Colon (tissue), 2 donors: ENCODE measurements at regions not wholly inside any gene's neighbourhood (a gene's known extent, or its start where the extent isn't known, plus 50 kb on each side); places are given as distances from the start of the nearest gene placed in this dataset.
"Not testable (repeated sequence)": the region's sequence is repeated elsewhere in the genome, so short reads cannot be mapped to it uniquely, and the experiment has no call there.

Source experiments
- FAIRE-seq: peaks from 2 replicates; lab custom pipeline; 2012; peaks lifted over from hg19 to GRCh38; lab: Jason Lieb, UNC
- donor health status: control.
- donor health status: control.

DNA sequence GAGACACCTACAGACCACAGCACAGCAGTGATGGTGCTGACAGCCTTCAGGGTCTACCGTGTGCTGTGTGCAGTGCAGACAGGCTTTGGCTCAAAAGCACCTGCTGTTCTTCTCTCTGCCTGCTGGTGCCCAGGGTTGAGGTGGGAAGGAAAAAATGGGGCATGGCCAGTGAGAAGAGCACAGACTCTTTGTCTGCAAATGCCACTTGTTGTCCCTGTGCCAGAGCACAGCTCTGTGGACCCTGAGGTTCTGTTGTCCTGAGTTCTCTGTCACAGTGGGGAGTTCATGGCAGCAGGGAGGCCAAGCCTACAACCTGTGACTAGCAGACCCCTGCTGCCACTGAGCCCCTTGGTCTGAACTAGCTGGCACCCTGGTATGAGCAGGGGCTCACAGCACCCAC, 376.7 kb downstream of the GLRX3 start:
- no peak for FAIRE-seq

DNA sequence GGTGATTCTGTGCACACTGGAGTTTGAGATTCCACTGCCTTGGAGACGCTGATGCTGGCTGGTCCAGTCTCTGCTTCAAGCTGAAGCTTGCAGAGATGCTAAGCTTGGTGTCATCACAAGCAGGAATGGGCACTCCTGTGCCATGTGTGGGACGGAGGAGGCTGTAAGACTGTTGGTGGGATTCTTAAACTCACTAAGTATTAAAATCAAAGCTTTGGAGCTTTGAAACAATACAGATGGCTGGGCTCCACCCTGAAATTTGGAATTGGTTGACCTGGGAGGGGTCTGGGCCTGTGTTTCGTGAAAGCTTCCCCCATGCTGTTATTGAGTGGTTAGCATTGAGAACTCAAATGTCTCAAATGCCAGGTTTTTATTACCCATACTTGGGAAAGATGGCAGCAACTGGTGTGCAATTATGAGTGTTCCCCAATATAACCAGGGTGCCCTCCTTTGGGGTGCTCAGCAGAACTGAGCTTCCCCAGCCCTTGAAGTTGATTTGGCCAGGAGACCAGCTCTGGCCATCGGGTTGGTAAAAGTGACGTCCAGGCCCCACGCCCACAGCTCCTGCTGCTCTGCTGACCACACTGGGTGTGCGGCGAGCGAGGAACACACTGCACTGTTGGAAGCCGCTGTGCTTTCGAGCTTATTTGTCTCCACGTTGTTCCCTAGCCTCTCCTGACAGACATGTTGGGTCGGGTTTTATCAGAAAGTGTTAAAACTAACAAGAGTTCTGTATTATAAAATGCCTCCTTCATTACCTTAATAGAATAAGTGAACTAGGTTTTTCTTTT, 377.7 kb downstream of the GLRX3 start:
- no peak for FAIRE-seq

DNA sequence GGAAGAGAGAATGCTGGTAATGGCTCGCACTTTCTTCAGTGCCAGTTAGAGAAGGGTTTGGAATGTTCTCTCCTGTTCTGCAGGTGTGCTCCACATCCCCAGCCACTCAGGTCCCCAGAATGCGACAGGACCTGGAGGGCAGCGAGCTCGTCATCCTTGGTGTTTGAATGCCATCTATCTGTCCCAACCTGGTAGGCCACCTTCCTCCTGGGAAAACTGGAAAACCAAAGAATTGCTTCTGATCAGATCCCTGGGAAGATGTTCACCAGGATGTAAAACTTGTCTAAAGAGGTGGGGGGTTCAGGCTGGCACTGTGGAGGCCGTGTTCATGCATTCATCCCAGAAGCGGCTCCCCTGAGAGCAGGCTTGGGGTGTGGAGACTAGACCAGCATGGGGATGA, 379.5 kb downstream of the GLRX3 start:
- no peak for FAIRE-seq

DNA sequence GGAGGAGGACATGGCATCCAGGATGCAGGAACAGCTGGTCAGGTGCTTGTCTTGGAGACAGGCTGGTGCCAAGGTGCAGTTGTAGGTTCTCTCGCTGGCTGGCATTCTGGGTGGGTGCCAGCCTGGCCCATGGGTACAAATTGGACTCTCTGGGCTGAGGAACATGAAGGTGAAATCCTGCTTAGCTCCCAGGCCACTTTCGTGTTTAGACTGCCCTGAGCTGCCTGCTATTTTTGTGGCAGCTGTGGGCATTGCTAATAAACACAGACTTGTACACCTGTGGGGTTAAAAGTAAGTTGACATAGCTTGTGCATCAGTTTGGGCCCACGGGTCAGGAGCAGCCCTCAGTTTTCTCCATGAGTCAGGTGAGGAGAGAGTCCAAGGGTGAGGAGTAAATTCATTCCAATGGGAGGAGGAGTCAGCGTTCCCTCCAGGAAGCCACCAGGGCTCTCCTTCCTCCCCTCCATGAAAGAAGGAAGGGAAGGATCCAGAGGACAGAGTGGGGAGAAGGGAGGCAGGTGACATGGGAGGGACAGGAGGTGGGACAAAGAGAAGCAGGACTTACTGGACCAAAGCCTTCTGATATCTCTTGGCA, 380.0 kb downstream of the GLRX3 start:
- FAIRE-seq = no peak

DNA sequence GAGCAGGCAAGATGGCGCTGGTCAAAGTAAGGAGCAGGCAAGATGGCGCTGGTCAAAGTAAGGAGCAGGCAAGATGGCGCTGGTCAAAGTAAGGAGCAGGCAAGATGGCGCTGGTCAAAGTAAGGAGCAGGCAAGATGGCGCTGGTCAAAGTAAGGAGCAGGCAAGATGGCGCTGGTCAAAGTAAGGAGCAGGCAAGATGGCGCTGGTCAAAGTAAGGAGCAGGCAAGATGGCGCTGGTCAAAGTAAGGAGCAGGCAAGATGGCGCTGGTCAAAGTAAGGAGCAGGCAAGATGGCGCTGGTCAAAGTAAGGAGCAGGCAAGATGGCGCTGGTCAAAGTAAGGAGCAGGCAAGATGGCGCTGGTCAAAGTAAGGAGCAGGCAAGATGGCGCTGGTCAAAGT, 382.7 kb downstream of the GLRX3 start:
- FAIRE-seq = not testable (repeated sequence)

DNA sequence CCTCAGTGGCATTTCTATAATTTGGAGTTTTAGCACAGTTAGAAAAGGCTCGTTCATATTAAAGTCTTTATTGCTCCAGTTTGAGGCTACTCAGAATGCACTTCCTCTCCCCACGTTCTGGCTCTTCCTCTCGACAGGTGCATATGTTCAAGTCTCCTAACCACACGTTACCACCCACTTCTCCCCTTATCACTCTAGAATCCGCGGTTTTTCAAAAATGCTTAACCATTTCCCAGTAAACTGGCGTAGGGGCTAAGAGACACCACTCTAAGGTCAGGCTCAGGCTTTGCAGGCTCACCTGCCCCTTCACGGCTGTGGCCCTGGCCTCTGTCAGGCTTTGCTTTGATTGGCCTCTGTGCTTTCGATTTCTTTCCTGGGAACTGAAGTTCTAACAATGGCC, 383.6 kb downstream of the GLRX3 start:
- FAIRE-seq = no peak

DNA sequence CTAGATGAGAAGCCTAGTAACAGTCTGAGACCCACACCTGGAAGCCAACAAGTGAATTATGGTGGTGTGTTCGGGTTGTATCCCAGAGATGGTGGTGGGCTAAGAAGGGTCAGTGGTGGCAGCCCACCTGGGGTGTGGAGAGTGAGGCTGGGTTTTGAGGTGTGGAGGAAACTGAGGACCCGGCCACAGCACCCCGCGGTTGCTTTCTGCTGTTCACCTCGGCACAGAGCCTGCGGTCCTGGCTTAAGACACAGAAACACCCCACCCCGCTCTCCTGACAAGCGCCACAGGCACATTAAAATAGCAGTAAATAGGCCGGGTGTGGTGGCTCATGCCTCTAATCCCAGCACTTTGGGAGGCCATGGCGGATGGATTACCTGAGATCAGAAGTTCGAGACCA, 395.1 kb downstream of the GLRX3 start:
- FAIRE-seq = no peak

DNA sequence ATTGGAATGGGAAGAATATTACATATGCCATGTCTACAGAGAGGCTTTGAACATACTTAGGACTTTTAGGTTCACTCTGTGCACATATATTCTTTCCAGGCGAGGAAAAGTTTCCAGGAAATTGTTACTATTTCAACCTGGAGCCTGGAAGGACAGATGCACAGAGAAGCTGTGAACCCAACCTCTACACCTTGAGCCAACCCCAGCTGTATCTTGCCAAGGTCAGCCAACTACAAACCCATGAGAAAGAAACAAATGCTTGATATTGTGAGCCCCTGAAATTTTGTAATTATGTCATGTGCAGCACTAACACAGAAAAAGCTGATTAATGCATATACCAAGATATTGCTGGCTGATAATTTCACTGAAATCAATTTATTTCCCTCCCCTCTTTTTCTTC, 404.9 kb downstream of the GLRX3 start:
- no peak for FAIRE-seq

DNA sequence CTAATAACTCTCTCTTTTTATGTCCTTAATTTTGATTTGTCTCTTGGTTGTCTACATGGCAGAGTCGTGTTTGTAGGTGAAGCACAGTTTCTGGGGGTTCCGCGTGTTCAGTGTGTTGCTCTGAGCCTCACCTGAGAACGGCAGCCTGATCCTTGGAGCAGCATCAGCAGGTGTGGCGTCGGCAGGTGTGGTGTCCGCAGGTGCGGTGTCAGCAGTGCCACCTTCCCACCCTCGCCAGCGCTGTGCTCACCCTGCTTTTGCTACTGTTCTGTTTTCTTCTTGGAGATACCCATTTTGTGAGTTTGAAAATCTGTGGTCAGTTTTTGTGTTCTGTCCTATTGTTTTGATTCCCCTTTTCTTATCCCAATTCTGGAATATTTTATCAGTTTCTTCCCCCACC, 406.6 kb downstream of the GLRX3 start:
- FAIRE-seq = no peak

DNA sequence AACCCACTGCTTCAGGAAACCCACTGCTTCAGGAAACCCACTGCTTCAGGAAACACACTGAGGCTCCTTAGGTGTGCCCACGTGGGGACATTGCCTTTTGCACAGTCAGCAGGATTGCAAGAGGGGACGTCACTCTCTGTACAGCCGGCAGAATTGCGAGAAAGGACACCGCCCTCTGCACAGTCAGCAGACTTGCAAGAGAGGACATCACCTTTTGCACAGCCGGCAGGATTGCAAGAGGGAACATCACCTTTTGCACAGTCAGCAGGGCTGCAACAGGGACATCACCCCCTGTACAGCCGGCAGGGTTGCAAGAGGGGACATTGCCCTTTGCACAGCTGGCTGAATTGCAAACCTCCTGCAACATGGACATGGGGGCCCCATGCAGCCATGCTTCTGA, 407.6 kb downstream of the GLRX3 start:
- no peak for FAIRE-seq

DNA sequence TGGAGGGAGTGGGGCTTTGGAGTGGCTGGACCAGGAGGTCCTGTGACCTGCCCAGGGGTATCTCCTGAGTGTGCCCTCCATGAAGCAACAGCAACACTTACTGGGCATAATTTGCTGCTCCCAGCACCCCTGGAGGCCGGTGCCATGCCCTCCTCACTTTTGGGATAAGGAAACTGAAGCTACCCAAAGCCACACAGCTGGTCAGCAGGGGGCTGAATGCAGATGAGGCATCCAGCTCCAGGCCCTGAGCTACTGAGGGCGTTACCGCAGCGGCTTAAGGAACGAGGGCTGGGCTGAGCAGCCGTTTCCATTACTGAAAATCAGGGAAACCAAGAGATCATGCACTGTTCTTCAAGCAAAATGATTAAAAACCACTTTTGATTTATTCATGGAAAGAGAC, 408.9 kb downstream of the GLRX3 start:
- no peak for FAIRE-seq

DNA sequence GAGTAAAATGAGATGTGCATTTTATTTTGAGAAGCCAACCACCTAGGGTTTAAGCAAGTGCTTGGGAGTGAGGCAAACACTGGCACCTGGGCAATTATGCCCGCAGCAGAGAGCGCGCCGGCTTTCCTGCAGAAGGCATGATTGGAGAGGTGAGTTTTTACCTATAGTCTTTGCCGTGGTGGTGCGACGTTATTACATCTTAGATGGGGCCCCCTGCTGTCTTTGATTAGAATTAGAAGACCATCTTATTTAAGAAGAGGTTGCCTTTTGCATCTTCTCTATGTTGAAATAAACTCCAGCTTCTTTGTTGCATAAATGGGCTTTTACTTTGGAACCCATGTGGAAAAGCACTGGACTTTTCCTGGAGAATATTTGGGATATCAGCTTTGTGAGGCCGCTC, 409.5 kb downstream of the GLRX3 start:
- no peak for FAIRE-seq

DNA sequence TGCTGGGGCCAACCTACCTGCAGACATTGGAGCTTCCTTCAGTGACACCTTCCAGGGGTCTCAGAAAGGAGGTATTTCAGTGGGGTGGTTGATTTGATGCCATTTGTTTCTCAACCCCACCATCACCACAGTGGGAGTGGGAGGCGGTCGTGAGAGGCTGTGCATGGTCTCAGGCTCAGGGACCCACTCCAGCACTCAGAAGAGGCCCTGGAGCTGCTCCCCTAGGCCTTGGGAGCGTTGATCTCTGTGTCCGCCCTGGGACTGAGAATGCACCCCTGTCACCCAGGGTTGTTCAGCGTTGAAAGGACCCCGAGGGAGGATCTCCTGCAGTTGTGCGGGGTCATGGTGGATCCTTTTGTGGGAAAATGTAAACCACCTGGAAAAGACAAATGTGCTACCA, 410.6 kb downstream of the GLRX3 start:
- FAIRE-seq = no peak

DNA sequence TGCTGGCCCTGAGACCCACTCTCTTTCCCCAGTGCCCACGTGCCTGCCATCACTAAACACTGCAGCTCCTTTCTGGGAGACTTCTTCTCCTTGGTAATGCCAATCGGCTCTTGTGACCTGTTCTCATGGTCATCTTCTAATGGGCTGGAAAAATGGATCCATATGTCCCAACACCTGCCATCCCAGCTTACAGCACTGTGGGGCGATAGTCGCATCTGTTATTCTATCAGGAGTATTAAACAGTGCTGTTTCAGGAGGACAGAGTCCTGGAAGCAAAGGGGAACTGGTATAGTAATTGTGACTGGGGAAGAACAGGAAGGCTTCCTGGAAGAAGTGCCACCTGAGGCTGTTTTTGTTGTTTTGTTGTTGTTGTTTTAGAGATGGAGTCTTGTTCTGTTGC, 411.2 kb downstream of the GLRX3 start:
- no peak for FAIRE-seq

DNA sequence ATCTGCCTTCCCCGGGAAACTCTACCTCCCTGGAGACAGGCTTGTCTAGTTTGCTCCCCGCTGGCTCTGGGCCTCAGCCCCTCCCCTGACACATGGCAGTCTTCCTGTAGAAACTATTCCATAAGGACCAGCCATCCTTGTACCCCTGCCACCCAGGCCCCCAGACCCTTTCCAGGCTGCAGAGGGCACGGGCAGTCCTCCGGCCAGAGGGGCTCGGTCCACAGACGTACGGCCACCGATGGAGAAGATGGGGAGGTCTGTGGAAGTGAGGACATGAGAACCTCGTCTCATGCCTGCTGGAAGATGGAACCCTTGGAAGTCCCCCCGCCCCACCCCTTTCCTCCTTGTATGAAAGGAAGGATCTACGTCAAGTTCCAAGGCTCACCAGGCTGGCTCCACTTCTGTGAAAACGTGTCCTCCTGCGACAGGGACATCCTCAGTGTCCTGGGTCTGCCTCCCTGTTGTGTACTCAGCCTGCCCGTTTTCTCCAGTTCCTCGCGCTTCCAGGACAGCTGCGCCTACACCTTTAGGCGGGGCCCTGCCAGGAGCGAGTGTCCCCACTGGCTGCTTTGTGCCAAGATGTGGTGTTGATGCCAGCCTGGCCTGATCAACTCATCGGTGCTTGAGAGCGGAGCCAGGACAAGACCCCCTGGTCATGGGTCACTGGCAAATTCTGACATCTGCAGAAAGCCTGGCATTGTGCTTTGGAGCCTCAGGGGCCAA, 414.9 kb downstream of the GLRX3 start:
- no peak for FAIRE-seq

DNA sequence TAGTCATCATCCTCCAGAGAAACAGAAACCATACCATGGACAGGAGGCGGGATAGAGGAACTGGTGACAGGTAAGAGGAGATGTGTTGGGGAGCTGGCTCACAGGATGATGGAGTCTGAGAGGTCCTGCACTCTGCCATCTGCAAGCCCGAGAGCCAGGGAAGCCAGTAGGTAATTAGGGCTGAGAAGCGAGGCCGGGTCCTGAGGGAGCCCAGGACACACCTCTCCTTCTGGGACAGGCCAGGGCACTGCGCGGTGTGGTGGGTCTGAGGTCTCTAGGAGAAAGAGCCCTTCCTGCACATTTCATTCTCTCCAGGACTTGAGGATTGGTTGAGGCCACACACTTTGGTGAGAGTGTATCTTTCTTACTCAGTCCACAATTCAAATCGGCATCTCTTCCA, 415.5 kb downstream of the GLRX3 start:
- no peak for FAIRE-seq

DNA sequence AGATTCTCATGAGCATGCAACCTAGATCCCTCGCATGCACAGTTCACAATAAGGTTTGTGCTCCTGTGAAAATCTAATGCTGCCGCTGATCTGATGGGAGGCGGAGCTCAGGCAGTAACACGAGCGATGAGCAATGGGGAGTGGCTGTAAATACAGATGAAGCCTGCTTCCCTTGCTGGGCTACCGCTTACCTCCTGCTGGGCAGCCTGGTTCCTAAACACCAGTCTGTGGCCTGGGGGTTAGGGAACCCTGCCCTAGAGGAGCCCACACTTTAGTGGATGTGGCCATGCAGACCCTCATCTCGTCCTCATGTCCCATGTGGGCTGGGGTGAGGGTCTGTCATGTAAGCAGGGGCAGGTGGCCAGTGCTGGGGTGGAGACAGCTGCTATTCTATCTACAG, 417.6 kb downstream of the GLRX3 start:
- FAIRE-seq = no peak

DNA sequence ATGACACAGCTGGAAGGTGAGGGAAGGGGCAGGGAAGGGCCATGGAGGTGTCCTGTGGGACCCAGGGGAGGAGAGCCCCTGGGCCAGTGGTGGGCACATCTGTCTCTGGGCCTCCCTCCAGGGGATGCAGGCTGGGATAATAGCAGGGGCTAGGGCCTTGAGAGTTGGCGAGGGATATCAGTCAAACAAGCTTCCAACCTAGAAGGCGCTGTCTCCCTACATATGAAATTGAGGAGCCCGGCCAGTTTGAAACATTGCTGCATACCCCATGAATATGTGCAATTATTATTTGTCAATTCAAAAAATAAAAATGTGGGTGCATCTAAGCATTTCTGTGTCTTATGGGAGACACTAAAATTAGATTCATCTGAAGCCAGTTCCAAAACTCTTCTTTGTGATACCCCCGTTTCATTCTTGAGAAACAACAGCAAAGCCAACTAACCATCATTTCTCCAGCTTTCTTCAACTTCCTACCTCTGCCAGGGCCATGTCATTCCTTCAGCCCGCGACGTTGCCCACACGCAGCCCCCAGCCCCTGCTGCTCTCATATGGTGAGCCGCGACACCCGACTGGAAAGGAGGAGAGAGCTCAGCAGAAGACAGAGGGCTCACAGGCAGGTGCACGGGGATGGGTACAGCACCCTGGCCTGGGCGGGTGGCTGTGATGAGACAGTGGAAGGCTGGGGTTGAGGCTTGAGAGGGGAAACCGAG, 418.7 kb downstream of the GLRX3 start:
- no peak for FAIRE-seq

DNA sequence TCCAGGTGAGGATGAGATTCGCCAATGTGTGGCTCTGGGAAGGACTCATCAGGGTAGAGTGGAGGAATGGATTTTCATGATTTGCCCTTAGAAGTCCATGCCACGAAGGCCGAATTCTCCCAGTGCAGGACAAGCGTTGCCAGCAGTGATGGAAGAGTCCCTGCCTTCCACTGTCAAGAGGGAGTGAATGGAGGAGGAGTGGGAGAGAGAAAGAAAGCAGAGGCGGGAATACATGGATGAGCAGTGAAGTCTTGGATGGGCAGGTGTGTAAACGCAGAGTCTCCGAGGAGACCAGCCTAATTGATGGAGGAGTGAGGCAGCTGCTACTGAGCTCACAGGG, 419.2 kb downstream of the GLRX3 start:
- no peak for FAIRE-seq

DNA sequence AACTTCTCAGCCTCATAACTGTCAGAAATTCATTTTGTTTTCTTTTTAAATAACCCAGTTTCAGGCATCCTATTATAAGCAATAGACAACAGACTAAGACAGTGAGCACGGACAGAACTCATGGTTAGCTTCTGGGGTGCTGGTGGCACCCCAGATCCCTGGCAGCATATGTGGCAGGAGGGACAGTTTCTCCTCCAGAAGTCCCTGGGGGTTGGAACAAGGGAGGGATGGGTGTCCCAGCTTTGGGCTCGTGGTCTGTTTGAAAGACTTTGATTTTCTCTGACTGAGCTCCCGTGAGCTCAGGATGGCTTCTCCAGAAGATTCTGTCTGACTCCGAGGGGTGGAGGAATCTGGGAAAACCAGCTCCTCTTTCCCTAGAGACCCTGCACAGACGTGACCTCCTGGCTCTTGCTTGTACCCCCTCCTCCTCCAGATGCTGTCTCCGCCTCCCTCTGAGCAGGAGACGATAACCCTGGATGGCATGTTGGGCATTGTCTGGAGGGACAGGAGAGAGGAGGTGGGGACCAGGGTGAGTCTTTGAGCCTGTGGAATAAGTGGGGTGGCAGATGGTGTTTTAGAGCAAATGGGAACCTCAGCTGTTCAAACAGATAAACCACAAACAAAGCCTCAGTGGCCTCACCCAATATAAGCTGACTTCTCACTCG, 421.1 kb downstream of the GLRX3 start:
- FAIRE-seq = no peak

DNA sequence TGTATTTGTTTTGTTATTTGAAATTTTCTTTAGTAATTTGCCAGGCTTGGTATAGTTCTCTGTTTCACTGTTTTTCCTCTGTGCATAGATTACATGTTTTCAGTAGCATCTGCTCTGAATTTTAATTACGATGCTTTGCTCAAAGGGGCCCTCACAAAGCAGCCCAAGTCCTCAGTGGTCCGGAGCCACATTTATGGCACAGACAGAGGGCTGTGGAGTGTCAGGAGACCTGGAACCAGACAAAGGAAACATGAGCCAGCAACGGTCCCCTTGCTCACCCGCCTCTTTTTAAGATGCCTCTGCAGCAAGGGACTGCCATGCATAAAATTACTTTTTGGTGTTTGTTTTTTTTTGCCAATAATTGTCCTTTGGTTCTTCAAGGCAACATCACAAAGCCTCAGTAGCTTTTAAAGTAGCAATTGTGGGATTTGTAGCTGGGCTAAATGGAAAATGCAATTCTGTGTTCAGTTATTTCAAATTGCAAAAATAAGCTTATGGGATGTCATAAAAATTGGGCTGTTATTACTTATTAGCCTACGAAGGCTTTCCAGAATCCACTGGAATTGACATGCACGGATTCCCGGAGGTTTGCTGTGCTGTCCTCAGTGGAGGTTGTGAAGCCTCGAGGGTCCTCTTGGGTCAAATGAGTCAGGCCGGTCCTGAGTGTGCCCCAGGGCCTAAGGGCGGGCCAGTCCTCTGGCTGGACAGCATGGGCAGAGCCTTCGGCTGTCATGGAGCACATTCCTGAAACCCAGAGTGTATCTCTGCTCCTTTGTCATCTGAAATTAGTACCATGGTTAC, 422.8 kb downstream of the GLRX3 start:
- no peak for FAIRE-seq

DNA sequence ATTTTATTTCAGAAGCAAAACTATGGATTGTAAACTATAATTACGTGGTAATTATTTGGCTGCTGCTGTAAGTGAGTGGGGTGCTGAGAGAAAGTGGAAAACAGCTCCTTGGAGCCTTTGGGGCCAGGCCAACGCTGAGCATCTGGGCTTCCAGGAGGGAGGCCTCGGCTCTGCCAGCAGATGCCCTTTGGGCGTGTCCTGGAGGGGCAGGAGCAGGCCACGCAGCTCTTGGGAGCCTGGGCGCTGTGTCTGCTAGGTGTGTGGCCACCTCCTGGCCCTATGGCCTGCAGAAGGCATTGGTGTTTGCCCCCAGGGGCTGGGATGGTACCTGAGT, 423.3 kb downstream of the GLRX3 start:
- no peak for FAIRE-seq
